ENCODE measurements at regions not wholly inside any gene's neighbourhood (a gene's known extent, or its start where the extent isn't known, plus 50 kb on each side); places are given as distances from the start of the nearest gene placed in this dataset.
"Not testable (repeated sequence)": the region's sequence is repeated elsewhere in the genome, so short reads cannot be mapped to it uniquely, and the experiment has no call there.

GRCh38 chr4:26253968-26254367, 66.8 kb upstream of the RBPJ start:
- Mint-ChIP-seq H3K27ac (no peak overlapping the region), H3K4me3 (no peak overlapping the region), H3K4me1 (no peaks in the 10 kb centered on the region), H3K27me3 (peaks cover 14% of the 10 kb centered on the region), H3K9me3 (ENCODE audit: insufficient read depth) (no peaks in the 10 kb centered on the region)
- DNase-seq (no peak), ATAC-seq (ENCODE audit: low read depth) (no peak)
- H3K9me3 ChIP-seq (ENCODE audit: control extremely low read depth in 1 of 3, control insufficient read depth in 2 of 3, insufficient read depth in 1 of 3, low read length in 2 of 3) = peaks cover 0 to 2% (median 0%) of the 10 kb centered on the region in 3 donors
- no peaks in the 10 kb centered on the region for H3K36me3 ChIP-seq (replicated peaks in 1 of 2; ENCODE audit: control extremely low read depth in 1 of 2, control insufficient read depth in 1 of 2, extremely low read depth in 1 of 2, insufficient read depth in 2 of 2, low read length in 1 of 2)
- TF ChIP-seq EZH2 (IDR thresholded peaks at IDR 0.05; ENCODE audit: borderline replicate concordance, insufficient read depth, low read depth, low read length, poor library complexity, severe bottlenecking) (no peak), CTCF (IDR thresholded peaks at IDR 0.05) (no peak)
- intact Hi-C loops (cut with micrococcal nuclease) = no loop called here
- POLR2A ChIA-PET = no interaction called here
- H3K4me2 ChIP-seq (replicated peaks; ENCODE audit: low read depth, low read length, poor library complexity, severe bottlenecking) = no peak overlapping the region
- WGBS (ENCODE audit: insufficient coverage) = 94% methylated on average over 3 of the region's 3 CpGs
- H3K9ac ChIP-seq (ENCODE audit: low read length) = no peak overlapping the region
- CTCF ChIA-PET = no interaction called here
- H3K4me3 ChIP-seq (ENCODE audit: control extremely low read depth in 1 of 5, extremely low read depth in 1 of 5, insufficient read depth in 1 of 5, low read depth in 2 of 5, low read length in 4 of 5) = no peak overlapping the region
- H3K27ac ChIP-seq (ENCODE audit: low read length in 2 of 2) = no peak overlapping the region
- no peak overlapping the region for H2AFZ ChIP-seq (ENCODE audit: insufficient read depth, low read depth, low read length, poor library complexity, severe bottlenecking)
- no peaks in the 10 kb centered on the region for H3K27me3 ChIP-seq (replicated peaks in 1 of 4; ENCODE audit: control extremely low read depth in 1 of 4, control insufficient read depth in 3 of 4, insufficient read depth in 4 of 4, low read length in 3 of 4)
- no peaks in the 10 kb centered on the region for H3K4me1 ChIP-seq (ENCODE audit: control insufficient read depth in 2 of 2, insufficient read depth in 2 of 2, low read length in 2 of 2)
- no peaks in the 10 kb centered on the region for H3K79me2 ChIP-seq (ENCODE audit: control insufficient read depth, insufficient read depth, low read length)
- H4K20me1 ChIP-seq (ENCODE audit: control insufficient read depth, insufficient read depth, low read length, poor library complexity, severe bottlenecking) = no peaks in the 10 kb centered on the region

GRCh38 chr4:26255989-26256388, 64.8 kb upstream of the RBPJ start:
- intact Hi-C loops (cut with micrococcal nuclease) = no loop called here
- Histone ChIP-seq H4K20me1 (ENCODE audit: control insufficient read depth, insufficient read depth, low read length, poor library complexity, severe bottlenecking) (no peaks in the 10 kb centered on the region), H2AFZ (ENCODE audit: insufficient read depth, low read depth, low read length, poor library complexity, severe bottlenecking) (no peak overlapping the region), H3K79me2 (ENCODE audit: control insufficient read depth, insufficient read depth, low read length) (no peaks in the 10 kb centered on the region), H3K4me2 (replicated peaks; ENCODE audit: low read depth, low read length, poor library complexity, severe bottlenecking) (no peak overlapping the region), H3K27ac (ENCODE audit: low read length in 2 of 2) (no peak overlapping the region), H3K27me3 (replicated peaks in 1 of 4; ENCODE audit: control extremely low read depth in 1 of 4, control insufficient read depth in 3 of 4, insufficient read depth in 4 of 4, low read length in 3 of 4) (no peaks in the 10 kb centered on the region), H3K9me3 (ENCODE audit: control extremely low read depth in 1 of 3, control insufficient read depth in 2 of 3, insufficient read depth in 1 of 3, low read length in 2 of 3) (peaks cover 0 to 3% (median 0%) of the 10 kb centered on the region in 3 donors), H3K4me1 (ENCODE audit: control insufficient read depth in 2 of 2, insufficient read depth in 2 of 2, low read length in 2 of 2) (no peaks in the 10 kb centered on the region), H3K36me3 (replicated peaks in 1 of 2; ENCODE audit: control extremely low read depth in 1 of 2, control insufficient read depth in 1 of 2, extremely low read depth in 1 of 2, insufficient read depth in 2 of 2, low read length in 1 of 2) (no peaks in the 10 kb centered on the region), H3K4me3 (ENCODE audit: control extremely low read depth in 1 of 5, extremely low read depth in 1 of 5, insufficient read depth in 1 of 5, low read depth in 2 of 5, low read length in 4 of 5) (no peak overlapping the region), H3K9ac (ENCODE audit: low read length) (no peak overlapping the region)
- no peaks in the 10 kb centered on the region for H3K9me3 Mint-ChIP-seq (ENCODE audit: insufficient read depth)
- ATAC-seq (ENCODE audit: low read depth) = no peak
- no peak overlapping the region for H3K27ac Mint-ChIP-seq
- H3K4me1 Mint-ChIP-seq = no peaks in the 10 kb centered on the region
- ChIA-PET CTCF (interaction anchor here (0.9 kb wide), 1 partner anchor 20 kb away, joined by 3 read pairs; no protein-coding TSS in a partner anchor), POLR2A (no interaction called here)
- WGBS (ENCODE audit: insufficient coverage) = no CpG with 5 or more reads among the region's 1 CpG
- no peak for DNase-seq
- H3K4me3 Mint-ChIP-seq = no peak overlapping the region
- no peak for TF ChIP-seq EZH2 (IDR thresholded peaks at IDR 0.05; ENCODE audit: borderline replicate concordance, insufficient read depth, low read depth, low read length, poor library complexity, severe bottlenecking)
- TF ChIP-seq CTCF (IDR thresholded peaks at IDR 0.05) = no peak
- peaks cover 5% of the 10 kb centered on the region for H3K27me3 Mint-ChIP-seq

- H3K27ac ChIP-seq (ENCODE audit: low read length in 2 of 2); H3K79me2 ChIP-seq (ENCODE audit: control insufficient read depth, insufficient read depth, low read length); POLR2A ChIA-PET; H3K4me1 Mint-ChIP-seq; H2AFZ ChIP-seq (ENCODE audit: insufficient read depth, low read depth, low read length, poor library complexity, severe bottlenecking); H4K20me1 ChIP-seq (ENCODE audit: control insufficient read depth, insufficient read depth, low read length, poor library complexity, severe bottlenecking); DNase-seq; H3K9me3 ChIP-seq (ENCODE audit: control extremely low read depth in 1 of 3, control insufficient read depth in 2 of 3, insufficient read depth in 1 of 3, low read length in 2 of 3); intact Hi-C loops (cut with micrococcal nuclease); H3K27ac Mint-ChIP-seq; H3K27me3 ChIP-seq (replicated peaks in 1 of 4; ENCODE audit: control extremely low read depth in 1 of 4, control insufficient read depth in 3 of 4, insufficient read depth in 4 of 4, low read length in 3 of 4); ATAC-seq (ENCODE audit: low read depth); H3K27me3 Mint-ChIP-seq; H3K36me3 ChIP-seq (replicated peaks in 1 of 2; ENCODE audit: control extremely low read depth in 1 of 2, control insufficient read depth in 1 of 2, extremely low read depth in 1 of 2, insufficient read depth in 2 of 2, low read length in 1 of 2); H3K4me3 ChIP-seq (ENCODE audit: control extremely low read depth in 1 of 5, extremely low read depth in 1 of 5, insufficient read depth in 1 of 5, low read depth in 2 of 5, low read length in 4 of 5); H3K4me2 ChIP-seq (replicated peaks; ENCODE audit: low read depth, low read length, poor library complexity, severe bottlenecking); H3K9ac ChIP-seq (ENCODE audit: low read length); H3K4me3 Mint-ChIP-seq; CTCF ChIA-PET; H3K4me1 ChIP-seq (ENCODE audit: control insufficient read depth in 2 of 2, insufficient read depth in 2 of 2, low read length in 2 of 2); H3K9me3 Mint-ChIP-seq (ENCODE audit: insufficient read depth): not testable (repeated sequence)
- WGBS (ENCODE audit: insufficient coverage) = 60% methylated on average over 1 of the region's 2 CpGs
These were observed 63.4 kb upstream of the RBPJ start for GRCh38 chr4:26257444-26257843.
